Sigmoid colon (tissue), 4 donors: ENCODE measurements at regions not wholly inside any gene's neighbourhood (a gene's known extent, or its start where the extent isn't known, plus 50 kb on each side); places are given as distances from the start of the nearest gene placed in this dataset.

Source experiments
- EP300 ChIP-seq, 4 donors: sonication (generic); formaldehyde crosslinking; IDR thresholded peaks; one replicate each; pipeline ENCODE4 v1.6.1; 2017; ENCODE audit warnings: antibody characterized with exemption in 4 of 4
- POLR2A ChIP-seq, 2 donors: fragments of 450-650 bp; IDR thresholded peaks; one replicate each; pipeline ENCODE4 v1.6.1; 2016; ENCODE audit warnings: antibody characterized with exemption in 2 of 2, mild to moderate bottlenecking in 2 of 2, moderate library complexity in 2 of 2
- POLR2AphosphoS5 ChIP-seq, 4 donors: sonication (generic); formaldehyde crosslinking; IDR thresholded peaks; one replicate each; pipeline ENCODE4 v1.6.1; 2017; ENCODE audit warnings: antibody characterized with exemption in 4 of 4

- no peak for TF ChIP-seq POLR2A (IDR thresholded peaks at IDR 0.05)
- TF ChIP-seq POLR2AphosphoS5 (IDR thresholded peaks at IDR 0.05), result peak in 2 of 4 donors; percentile 3 to 59
- peak in 1 of 4 donors; percentile 66 for TF ChIP-seq EP300 (IDR thresholded peaks at IDR 0.05)
Observed at GRCh38 chr3:189508784-189509501, 122.2 kb upstream of the TP63 start.
